ENCODE measurements at regions not wholly inside any gene's neighbourhood (a gene's known extent, or its start where the extent isn't known, plus 50 kb on each side); places are given as distances from the start of the nearest gene placed in this dataset.

- TF ChIP-seq, protein P1, sequence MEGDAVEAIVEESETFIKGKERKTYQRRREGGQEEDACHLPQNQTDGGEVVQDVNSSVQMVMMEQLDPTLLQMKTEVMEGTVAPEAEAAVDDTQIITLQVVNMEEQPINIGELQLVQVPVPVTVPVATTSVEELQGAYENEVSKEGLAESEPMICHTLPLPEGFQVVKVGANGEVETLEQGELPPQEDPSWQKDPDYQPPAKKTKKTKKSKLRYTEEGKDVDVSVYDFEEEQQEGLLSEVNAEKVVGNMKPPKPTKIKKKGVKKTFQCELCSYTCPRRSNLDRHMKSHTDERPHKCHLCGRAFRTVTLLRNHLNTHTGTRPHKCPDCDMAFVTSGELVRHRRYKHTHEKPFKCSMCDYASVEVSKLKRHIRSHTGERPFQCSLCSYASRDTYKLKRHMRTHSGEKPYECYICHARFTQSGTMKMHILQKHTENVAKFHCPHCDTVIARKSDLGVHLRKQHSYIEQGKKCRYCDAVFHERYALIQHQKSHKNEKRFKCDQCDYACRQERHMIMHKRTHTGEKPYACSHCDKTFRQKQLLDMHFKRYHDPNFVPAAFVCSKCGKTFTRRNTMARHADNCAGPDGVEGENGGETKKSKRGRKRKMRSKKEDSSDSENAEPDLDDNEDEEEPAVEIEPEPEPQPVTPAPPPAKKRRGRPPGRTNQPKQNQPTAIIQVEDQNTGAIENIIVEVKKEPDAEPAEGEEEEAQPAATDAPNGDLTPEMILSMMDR (IDR thresholded peaks at IDR 0.05; ENCODE audit: extremely low read depth in 1 of 2, insufficient read depth in 1 of 2, low read depth in 1 of 2, low read length in 2 of 2) = no peak
- TF ChIP-seq POLR2A (IDR thresholded peaks at IDR 0.05; ENCODE audit: low read depth, low read length) (no peak), EZH2 (IDR thresholded peaks at IDR 0.05; ENCODE audit: borderline replicate concordance, low read depth, low read length, severe bottlenecking) (no peak), POLR2AphosphoS5 (IDR thresholded peaks at IDR 0.05; ENCODE audit: insufficient read depth, low read depth, low read length) (no peak)
These were observed 222.3 kb upstream of the SMLR1 start for GRCh38 chr6:130604841-130605399.

Data from endothelial cell of umbilical vein (primary cell).